Lower leg skin (tissue), 3 donors: ENCODE measurements at regions not wholly inside any gene's neighbourhood (a gene's known extent, or its start where the extent isn't known, plus 50 kb on each side); places are given as distances from the start of the nearest gene placed in this dataset.

ENCODE experiments used
- POLR2A ChIP-seq, 2 donors: fragments of 450-650 bp; IDR thresholded peaks; one replicate each; pipeline ENCODE4 v1.6.1; 2016 to 2017; ENCODE audit warnings: antibody characterized with exemption in 2 of 2, mild to moderate bottlenecking in 1 of 2, moderate library complexity in 1 of 2
- TF ChIP-seq, protein P1 (sequence below), 3 donors: fragments of 450-650 bp; IDR thresholded peaks; one replicate each; pipeline ENCODE4 v1.5.1; 2016; ENCODE audit warnings: antibody characterized with exemption in 3 of 3, mild to moderate bottlenecking in 3 of 3, moderate library complexity in 2 of 3

DNA sequence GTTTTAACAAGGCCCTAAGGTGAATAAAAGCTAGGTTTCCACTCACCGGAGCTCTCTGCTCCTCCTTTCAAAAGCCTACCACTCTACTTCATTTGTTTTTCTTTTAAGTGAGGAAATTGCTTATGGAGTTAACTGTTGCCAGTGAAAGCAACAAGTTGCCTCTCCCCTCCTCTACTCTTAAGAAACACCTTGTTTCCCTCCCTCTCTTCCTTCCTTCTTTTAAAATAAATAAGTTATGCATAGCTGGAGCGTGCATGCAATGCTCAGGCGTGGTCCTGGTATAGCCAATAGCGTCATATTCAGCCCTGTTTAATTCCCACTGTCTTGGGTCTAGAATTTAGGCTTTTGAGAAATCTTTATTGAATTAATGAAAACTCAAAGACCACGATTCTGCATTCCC lies 101.1 kb upstream of the IGF1R start:
- TF ChIP-seq, protein P1, sequence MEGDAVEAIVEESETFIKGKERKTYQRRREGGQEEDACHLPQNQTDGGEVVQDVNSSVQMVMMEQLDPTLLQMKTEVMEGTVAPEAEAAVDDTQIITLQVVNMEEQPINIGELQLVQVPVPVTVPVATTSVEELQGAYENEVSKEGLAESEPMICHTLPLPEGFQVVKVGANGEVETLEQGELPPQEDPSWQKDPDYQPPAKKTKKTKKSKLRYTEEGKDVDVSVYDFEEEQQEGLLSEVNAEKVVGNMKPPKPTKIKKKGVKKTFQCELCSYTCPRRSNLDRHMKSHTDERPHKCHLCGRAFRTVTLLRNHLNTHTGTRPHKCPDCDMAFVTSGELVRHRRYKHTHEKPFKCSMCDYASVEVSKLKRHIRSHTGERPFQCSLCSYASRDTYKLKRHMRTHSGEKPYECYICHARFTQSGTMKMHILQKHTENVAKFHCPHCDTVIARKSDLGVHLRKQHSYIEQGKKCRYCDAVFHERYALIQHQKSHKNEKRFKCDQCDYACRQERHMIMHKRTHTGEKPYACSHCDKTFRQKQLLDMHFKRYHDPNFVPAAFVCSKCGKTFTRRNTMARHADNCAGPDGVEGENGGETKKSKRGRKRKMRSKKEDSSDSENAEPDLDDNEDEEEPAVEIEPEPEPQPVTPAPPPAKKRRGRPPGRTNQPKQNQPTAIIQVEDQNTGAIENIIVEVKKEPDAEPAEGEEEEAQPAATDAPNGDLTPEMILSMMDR (IDR thresholded peaks at IDR 0.05): no peak
- TF ChIP-seq POLR2A (IDR thresholded peaks at IDR 0.05): no peak
